NCI-H146 treated with DMSO at 0.1 percent for 48 hours (cell line): ENCODE measurements at regions not wholly inside any gene's neighbourhood (a gene's known extent, or its start where the extent isn't known, plus 50 kb on each side); places are given as distances from the start of the nearest gene placed in this dataset.
"Not testable (repeated sequence)": the region's sequence is repeated elsewhere in the genome, so short reads cannot be mapped to it uniquely, and the experiment has no call there.

Source experiments
- DNase-seq: peaks from one replicate; lab custom pipeline; 2025; ENCODE audit not compliant: unreplicated experiment; lab: John Stamatoyannopoulos, UW

GRCh38 chr2:51322613-51323012 lies 290.7 kb upstream of the NRXN1 start:
- no peak for DNase-seq

DNA sequence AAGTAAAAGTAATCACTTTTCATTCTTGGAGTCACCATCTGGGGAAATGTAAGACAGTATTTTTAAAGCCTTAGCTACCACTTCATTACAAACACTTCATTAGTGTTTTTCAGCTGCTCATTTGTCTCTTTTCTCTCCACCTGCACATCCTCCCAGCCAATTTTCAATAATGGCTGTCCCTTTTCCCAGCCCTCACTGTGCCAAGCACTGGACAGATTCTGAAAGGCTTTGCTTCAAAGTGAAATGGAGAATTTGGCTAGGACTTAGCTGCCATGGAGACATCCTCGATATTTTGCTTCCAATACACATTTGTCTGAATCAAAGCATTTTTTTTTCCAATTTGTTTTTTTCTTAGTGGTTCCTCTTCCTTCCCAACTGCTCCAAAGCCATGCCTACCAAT lies 272.4 kb upstream of the NRXN1 start:
- DNase-seq, result no peak

GRCh38 chr2:51301381-51301780 lies 269.4 kb upstream of the NRXN1 start:
- no peak for DNase-seq

- no peak for DNase-seq
These were observed 267.4 kb upstream of the NRXN1 start for GRCh38 chr2:51299370-51299769.

- no peak for DNase-seq
These were observed 265.6 kb upstream of the NRXN1 start for GRCh38 chr2:51297488-51297887.

- no peak for DNase-seq
These were observed 261.8 kb upstream of the NRXN1 start for GRCh38 chr2:51293566-51294200.

- DNase-seq, result no peak
These were observed 260.0 kb upstream of the NRXN1 start for GRCh38 chr2:51291762-51292551.

DNA sequence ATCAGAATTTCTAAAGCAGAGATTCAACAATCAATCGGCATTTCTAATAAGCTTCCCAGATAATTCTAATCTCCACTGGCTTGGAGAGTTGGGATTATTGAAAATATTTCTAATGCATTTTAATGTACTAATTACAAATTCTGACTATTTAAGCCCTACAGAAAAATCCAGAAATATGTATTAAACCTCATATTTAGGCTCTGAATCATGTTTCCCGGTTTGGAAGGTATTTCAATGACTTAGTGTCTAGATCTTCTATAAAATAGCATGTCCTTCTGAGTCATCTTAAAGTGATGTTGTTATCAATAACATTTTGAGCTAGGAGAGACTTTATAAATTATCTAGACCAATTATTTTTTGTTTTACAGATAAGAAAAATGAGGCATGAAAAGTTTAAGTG lies 258.8 kb upstream of the NRXN1 start:
- DNase-seq, result no peak

DNA sequence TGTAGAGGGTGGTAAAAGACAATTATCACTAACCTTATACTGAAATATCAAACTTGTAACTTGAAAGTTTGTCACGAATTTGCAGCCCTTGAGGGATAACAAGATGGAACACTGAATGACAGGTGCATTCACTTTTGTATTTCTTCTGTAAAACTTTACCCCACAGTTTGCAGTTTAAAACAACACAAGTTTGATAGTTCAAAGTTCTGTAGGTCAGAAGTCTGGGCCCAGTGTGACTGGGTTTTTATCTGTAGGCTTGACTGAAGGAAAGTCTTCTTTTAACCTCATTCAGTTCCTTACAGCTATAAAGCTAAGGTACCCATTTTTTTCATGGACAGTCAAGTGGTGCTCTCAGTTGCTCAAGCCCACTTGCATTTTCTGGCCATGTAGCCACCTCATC lies 257.1 kb upstream of the NRXN1 start:
- DNase-seq, result no peak

- DNase-seq, result no peak
These were observed 236.3 kb upstream of the NRXN1 start for GRCh38 chr2:51268191-51268590.

GRCh38 chr2:51265539-51265938 lies 233.6 kb upstream of the NRXN1 start:
- no peak for DNase-seq

DNA sequence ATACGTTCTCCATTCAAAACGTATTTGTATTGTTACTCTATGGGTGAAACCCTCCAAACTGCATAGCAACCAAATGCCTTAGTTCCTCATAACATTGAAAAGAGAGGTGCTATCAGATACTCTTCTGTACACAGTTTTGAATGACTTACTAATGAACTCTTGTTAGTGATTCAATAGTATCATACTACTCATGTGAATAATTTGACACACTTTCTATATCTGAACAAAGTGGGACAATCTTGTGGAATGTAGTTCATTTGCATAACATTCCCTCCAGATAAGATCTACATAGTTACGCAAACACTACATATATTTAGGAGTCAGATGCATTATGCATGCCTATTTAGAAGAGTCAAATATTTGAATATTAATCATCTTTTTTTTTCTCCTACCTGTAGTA lies 232.0 kb upstream of the NRXN1 start:
- DNase-seq, result no peak

- DNase-seq, result not testable (repeated sequence)
These were observed 231.2 kb upstream of the NRXN1 start for GRCh38 chr2:51263101-51263500.

DNA sequence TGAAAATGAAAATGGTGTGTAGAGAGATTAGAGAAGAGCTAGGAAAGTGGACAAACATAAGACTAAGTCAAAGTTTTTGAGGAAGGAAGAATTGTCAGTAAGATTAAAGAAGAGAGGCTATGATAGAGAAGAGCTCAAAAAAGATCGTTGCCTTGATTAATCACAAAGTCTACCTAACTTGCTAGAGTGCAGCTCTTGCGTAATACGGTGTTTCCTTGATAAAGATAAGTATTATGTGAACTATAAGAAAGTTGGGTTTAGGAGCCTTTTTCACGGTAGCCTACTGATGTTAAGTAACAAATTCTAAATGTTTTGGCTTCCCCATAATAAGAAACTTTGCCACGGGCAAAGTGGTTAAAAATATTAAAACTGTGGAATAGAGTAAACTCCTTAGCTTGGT lies 226.4 kb upstream of the NRXN1 start:
- no peak for DNase-seq

GRCh38 chr2:51256736-51257135 lies 224.8 kb upstream of the NRXN1 start:
- no peak for DNase-seq

- no peak for DNase-seq
These were observed 219.4 kb upstream of the NRXN1 start for GRCh38 chr2:51251356-51251755.

- no peak for DNase-seq
These were observed 215.4 kb upstream of the NRXN1 start for GRCh38 chr2:51247252-51247805.

DNA sequence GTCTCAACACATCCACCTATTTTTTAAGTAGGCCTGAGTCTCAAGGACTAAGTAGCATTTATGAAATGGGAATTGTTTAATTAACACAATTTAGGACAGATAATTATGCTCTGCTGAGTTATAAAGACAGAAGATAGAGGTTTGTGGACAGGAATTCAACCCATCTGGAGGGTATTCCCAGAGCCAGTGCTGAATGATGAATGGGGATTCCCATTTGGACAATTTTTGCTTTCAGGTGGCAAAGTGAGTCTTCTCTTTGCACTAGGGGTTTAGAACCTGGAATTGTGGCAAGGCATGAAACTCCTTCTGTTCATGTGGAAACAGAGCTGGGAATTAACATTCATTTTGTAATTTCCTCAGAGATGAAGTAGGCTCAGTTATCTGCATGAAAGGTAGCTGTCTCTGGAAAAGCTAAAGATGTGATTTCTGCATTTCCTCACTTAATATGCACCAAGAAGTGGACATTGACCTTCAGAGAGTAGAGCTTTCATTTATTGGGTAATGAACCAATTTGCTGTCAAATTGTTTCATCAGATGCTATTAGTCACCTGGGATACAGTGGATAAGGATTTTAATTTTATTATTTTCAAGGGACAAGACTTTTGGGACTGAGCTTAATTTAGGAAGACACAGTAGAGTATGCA lies 212.1 kb upstream of the NRXN1 start:
- DNase-seq, result no peak

DNA sequence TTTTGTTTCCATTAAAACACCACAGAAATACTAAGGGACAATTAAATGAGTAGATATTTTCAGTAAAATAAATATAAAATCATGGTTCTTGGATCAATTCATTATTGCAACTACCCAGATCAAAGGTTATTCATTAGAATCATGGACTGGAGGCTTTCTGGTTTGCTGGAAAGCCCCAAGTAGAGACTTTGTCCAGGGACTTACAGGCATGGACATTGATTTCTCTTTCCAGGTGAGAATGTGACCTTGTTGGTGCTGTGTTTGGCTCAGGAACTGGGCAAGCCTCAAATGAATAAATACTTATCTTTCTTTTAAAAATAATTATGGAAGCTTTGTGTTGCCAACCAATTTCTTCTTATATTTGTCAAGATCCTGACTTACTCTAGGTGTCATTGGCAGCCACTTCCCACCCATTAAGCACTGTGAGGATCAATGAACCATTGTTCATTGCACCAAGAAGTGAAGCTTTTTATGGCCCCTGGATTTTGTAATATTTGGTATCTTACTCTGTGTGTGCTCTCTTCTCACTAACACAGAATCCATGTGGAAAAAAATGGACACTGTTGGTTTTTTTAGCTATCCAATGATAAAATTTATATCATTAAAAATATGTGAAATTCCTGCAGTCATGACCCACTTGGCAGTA lies 205.8 kb upstream of the NRXN1 start:
- DNase-seq, result no peak

DNA sequence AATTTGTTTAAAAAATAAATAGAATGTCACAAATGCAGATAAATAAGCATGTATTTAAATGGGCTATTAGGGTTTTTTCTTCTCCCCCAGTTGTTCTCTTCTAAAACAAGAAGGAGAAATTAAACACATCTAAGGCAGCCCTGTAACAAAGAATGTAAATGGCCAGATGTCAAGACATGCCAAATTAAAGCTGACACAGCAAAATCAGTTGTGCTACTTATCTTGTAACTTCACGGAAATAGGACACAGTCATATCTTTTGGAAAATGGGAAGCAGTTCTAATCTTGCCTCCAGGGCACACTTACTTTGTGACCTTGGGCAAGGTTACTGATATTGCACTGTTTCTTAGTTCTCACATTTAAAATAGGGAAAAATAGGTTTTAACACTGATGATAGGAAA lies 200.1 kb upstream of the NRXN1 start:
- DNase-seq, result no peak

DNA sequence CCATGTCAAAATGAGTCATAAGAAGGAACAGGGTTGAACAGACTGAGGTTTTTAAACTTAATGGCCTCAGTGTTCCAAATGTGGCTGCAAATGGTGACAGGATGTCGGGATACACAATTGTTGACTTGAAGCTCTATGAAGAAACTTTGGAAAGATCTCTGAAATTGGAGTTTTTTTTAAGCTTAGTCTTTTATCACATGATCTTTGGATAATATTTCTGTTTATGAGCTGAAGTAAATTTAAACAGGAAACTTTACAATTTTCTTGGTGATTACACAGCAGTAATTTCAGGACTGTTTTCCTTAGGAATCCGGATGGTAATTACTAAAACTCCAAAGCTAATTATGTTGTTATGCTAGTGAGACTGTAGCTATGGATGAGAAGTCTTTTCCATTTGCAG lies 199.1 kb upstream of the NRXN1 start:
- no peak for DNase-seq

GRCh38 chr2:51225377-51225776 lies 193.4 kb upstream of the NRXN1 start:
- no peak for DNase-seq
